ENCODE measurements at regions not wholly inside any gene's neighbourhood (a gene's known extent, or its start where the extent isn't known, plus 50 kb on each side); places are given as distances from the start of the nearest gene placed in this dataset.

DNA sequence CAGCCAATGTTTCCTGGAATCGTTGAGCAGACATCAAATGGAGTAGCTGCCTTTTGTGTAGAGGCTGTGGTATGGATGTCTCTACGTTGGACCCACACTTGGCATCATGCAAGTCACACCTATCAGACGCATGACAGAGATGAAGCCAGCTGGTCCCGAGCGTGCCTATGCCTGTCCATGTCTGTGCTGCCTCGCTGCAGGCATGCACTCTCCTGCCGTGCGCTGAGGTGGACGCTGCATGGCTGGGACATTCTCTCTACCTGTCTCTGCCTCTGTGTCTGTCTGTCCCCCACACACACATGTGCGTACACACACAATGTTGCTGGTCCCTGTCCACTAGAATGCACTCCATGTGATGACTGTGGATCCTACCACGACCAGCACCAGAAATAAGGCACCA, 514.2 kb upstream of the MYT1L start:
- no peaks in the 10 kb centered on the region for H3K79me2 ChIP-seq (ENCODE audit: low read length)
- no peaks in the 10 kb centered on the region for H3K27me3 ChIP-seq (replicated peaks; ENCODE audit: insufficient read depth, low read length)
- no peaks in the 10 kb centered on the region for H3F3A ChIP-seq (ENCODE audit: insufficient read depth, low read length)
- no peaks in the 10 kb centered on the region for H3K4me1 ChIP-seq (ENCODE audit: low read length)
- TF ChIP-seq EZH2phosphoT487 (IDR thresholded peaks at IDR 0.05; ENCODE audit: low read length) = no peak
- TF ChIP-seq EZH2 (optimal IDR thresholded peaks at IDR 0.05; ENCODE audit: low read depth, low read length) = no peak
- TF ChIP-seq, protein P1, sequence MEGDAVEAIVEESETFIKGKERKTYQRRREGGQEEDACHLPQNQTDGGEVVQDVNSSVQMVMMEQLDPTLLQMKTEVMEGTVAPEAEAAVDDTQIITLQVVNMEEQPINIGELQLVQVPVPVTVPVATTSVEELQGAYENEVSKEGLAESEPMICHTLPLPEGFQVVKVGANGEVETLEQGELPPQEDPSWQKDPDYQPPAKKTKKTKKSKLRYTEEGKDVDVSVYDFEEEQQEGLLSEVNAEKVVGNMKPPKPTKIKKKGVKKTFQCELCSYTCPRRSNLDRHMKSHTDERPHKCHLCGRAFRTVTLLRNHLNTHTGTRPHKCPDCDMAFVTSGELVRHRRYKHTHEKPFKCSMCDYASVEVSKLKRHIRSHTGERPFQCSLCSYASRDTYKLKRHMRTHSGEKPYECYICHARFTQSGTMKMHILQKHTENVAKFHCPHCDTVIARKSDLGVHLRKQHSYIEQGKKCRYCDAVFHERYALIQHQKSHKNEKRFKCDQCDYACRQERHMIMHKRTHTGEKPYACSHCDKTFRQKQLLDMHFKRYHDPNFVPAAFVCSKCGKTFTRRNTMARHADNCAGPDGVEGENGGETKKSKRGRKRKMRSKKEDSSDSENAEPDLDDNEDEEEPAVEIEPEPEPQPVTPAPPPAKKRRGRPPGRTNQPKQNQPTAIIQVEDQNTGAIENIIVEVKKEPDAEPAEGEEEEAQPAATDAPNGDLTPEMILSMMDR (IDR thresholded peaks at IDR 0.05; ENCODE audit: low read length) = no peak
- no peaks in the 10 kb centered on the region for H4K20me1 ChIP-seq (ENCODE audit: insufficient read depth, low read length)
- no peak overlapping the region for H3K4me2 ChIP-seq (ENCODE audit: low read depth, low read length)
- no peaks in the 10 kb centered on the region for H3K36me3 ChIP-seq (replicated peaks; ENCODE audit: insufficient read depth, low read length)
- H2AFZ ChIP-seq (ENCODE audit: low read length) = no peak overlapping the region
- H3K27ac ChIP-seq (ENCODE audit: low read length) = no peak overlapping the region
- no peak overlapping the region for H3K9ac ChIP-seq (ENCODE audit: low read length)
- no peak for DNase-seq
- H3K9me2 ChIP-seq (replicated peaks; ENCODE audit: insufficient read depth, low read length) = no peaks in the 10 kb centered on the region
- no peak overlapping the region for H3K4me3 ChIP-seq (ENCODE audit: low read length)
- H3K9me3 ChIP-seq (replicated peaks; ENCODE audit: insufficient read depth, low read length) = no peaks in the 10 kb centered on the region

DNA sequence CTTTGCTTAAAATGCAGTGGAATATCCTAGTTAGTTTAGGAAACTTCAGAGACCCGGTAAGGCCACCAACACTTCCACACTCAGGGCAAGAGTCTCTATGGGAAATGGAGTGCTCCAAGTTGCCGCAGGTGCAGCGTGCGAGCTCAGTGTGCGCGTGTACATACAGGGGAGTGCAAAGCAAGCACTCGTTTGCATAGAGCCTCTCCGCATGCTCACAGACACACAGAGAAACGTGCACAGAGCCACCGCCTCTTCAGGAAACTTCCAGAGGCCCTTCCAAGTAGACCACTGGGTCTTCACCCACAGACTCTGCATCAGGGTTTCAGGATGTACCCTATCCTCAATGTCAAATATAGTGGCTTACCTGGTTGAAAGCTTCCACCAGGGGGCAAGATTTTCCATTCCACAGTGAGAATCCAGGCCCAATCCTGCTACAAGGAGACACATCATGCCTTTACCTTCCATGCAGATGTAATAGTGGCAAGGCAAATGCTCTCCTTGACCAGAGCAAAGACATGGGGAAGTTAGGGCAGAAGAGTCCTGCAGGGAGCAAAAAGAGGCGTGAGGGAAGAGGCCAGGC, 513.0 kb upstream of the MYT1L start:
- H3K4me2 ChIP-seq (ENCODE audit: low read depth, low read length) = no peak overlapping the region
- no peaks in the 10 kb centered on the region for H4K20me1 ChIP-seq (ENCODE audit: insufficient read depth, low read length)
- no peaks in the 10 kb centered on the region for H3K4me1 ChIP-seq (ENCODE audit: low read length)
- H3F3A ChIP-seq (ENCODE audit: insufficient read depth, low read length) = no peaks in the 10 kb centered on the region
- TF ChIP-seq, protein P1 (IDR thresholded peaks at IDR 0.05; ENCODE audit: low read length) = 0 out of 2 replicates have a peak, but pooled peaks have one; percentile 8
- TF ChIP-seq EZH2phosphoT487 (IDR thresholded peaks at IDR 0.05; ENCODE audit: low read length) (no peak), EZH2 (optimal IDR thresholded peaks at IDR 0.05; ENCODE audit: low read depth, low read length) (no peak)
- H3K36me3 ChIP-seq (replicated peaks; ENCODE audit: insufficient read depth, low read length) = no peaks in the 10 kb centered on the region
- H3K27ac ChIP-seq (ENCODE audit: low read length) = no peak overlapping the region
- no peaks in the 10 kb centered on the region for H3K9me2 ChIP-seq (replicated peaks; ENCODE audit: insufficient read depth, low read length)
- H3K9me3 ChIP-seq (replicated peaks; ENCODE audit: insufficient read depth, low read length) = no peaks in the 10 kb centered on the region
- H3K4me3 ChIP-seq (ENCODE audit: low read length) = no peak overlapping the region
- no peak overlapping the region for H2AFZ ChIP-seq (ENCODE audit: low read length)
- no peak overlapping the region for H3K9ac ChIP-seq (ENCODE audit: low read length)
- no peak for DNase-seq
- no peaks in the 10 kb centered on the region for H3K79me2 ChIP-seq (ENCODE audit: low read length)
- H3K27me3 ChIP-seq (replicated peaks; ENCODE audit: insufficient read depth, low read length) = no peaks in the 10 kb centered on the region

DNA sequence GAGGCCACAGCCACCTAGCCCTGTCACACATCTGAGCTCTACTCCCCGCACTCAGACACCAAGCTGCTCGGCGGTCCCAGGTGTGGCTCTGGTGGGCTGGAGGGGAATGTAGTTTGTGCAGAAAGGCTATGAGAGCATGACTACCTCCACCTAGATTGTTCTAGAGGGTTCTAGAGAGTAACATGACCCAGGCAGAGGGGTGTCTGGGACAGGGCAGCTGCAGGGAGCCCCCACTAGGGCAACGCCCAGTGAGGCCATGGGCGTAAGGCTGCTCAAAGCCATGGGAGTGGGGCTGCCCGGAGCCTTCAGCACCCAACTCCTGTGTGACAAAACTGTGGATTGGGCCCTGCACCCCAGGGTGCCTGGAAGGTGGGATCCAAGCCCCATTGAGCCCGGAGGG, 511.4 kb upstream of the MYT1L start:
- Histone ChIP-seq H3K9me3 (replicated peaks; ENCODE audit: insufficient read depth, low read length) (no peaks in the 10 kb centered on the region), H4K20me1 (ENCODE audit: insufficient read depth, low read length) (no peaks in the 10 kb centered on the region), H3K27me3 (replicated peaks; ENCODE audit: insufficient read depth, low read length) (no peaks in the 10 kb centered on the region), H3K4me1 (ENCODE audit: low read length) (no peaks in the 10 kb centered on the region), H3K27ac (ENCODE audit: low read length) (no peak overlapping the region), H3K9me2 (replicated peaks; ENCODE audit: insufficient read depth, low read length) (no peaks in the 10 kb centered on the region), H3K36me3 (replicated peaks; ENCODE audit: insufficient read depth, low read length) (no peaks in the 10 kb centered on the region), H3K4me3 (ENCODE audit: low read length) (no peak overlapping the region), H3K4me2 (ENCODE audit: low read depth, low read length) (no peak overlapping the region), H3F3A (ENCODE audit: insufficient read depth, low read length) (no peaks in the 10 kb centered on the region), H2AFZ (ENCODE audit: low read length) (no peak overlapping the region), H3K9ac (ENCODE audit: low read length) (no peak overlapping the region), H3K79me2 (ENCODE audit: low read length) (no peaks in the 10 kb centered on the region)
- TF ChIP-seq EZH2 (optimal IDR thresholded peaks at IDR 0.05; ENCODE audit: low read depth, low read length) (no peak), EZH2phosphoT487 (IDR thresholded peaks at IDR 0.05; ENCODE audit: low read length) (no peak)
- TF ChIP-seq, protein P1 (IDR thresholded peaks at IDR 0.05; ENCODE audit: low read length) = no peak
- no peak for DNase-seq

Measured in MM.1S (cell line).